ENCODE measurements at regions not wholly inside any gene's neighbourhood (a gene's known extent, or its start where the extent isn't known, plus 50 kb on each side); places are given as distances from the start of the nearest gene placed in this dataset.

DNA sequence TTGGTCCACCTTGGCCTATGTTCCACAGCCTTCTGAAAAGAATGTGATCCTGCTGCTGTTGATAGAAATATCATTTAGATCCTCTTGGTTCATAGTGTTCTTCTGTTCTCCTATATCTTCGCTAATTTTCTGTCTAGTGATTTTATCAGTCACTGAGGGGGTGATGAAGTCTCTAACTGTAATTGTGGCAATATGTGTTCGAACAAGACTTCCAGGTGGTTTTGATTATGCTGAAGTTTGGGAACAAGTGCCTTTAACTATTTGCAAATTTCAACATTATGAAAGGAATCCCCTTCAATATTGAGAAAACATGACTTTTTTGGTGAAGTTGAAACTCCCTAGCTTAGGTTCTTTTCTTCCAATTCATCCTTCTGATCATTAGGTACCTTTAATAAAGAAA, 140.4 kb downstream of the MTX2 start:
- no peaks in the 10 kb centered on the region for H3K36me3 ChIP-seq
- ATAC-seq: no peak
- no peak overlapping the region for H3K4me3 ChIP-seq
- no peaks in the 10 kb centered on the region for H3K27me3 ChIP-seq
- H3K9me3 ChIP-seq: no peaks in the 10 kb centered on the region
- H3K27ac ChIP-seq: no peak overlapping the region
- TF ChIP-seq, protein P1, sequence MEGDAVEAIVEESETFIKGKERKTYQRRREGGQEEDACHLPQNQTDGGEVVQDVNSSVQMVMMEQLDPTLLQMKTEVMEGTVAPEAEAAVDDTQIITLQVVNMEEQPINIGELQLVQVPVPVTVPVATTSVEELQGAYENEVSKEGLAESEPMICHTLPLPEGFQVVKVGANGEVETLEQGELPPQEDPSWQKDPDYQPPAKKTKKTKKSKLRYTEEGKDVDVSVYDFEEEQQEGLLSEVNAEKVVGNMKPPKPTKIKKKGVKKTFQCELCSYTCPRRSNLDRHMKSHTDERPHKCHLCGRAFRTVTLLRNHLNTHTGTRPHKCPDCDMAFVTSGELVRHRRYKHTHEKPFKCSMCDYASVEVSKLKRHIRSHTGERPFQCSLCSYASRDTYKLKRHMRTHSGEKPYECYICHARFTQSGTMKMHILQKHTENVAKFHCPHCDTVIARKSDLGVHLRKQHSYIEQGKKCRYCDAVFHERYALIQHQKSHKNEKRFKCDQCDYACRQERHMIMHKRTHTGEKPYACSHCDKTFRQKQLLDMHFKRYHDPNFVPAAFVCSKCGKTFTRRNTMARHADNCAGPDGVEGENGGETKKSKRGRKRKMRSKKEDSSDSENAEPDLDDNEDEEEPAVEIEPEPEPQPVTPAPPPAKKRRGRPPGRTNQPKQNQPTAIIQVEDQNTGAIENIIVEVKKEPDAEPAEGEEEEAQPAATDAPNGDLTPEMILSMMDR (IDR thresholded peaks at IDR 0.05): no peak
- intact Hi-C loops (cut with DNase I): no loop called here
- no peak for DNase-seq
- H3K4me1 ChIP-seq: no peaks in the 10 kb centered on the region

DNA sequence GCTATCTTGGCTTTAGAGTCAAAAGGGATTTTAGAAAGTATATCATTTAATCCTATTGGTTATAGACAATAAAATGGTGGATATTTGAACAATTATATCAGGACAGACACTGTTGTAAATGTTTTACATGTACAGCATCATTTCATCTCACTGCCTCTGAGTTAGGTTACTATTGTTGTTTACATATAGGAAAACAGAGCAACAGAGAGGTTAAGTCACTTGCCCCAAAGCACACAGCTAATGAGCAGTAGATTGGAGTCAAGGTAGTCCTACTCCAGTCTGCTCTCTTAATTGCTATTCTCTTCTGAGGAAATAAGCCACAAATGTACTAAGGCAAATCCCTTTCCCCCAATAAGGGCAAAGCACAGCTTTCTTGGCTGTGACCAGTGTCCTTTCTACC, 142.9 kb downstream of the MTX2 start:
- no peak for ATAC-seq
- Histone ChIP-seq H3K4me3 (no peak overlapping the region), H3K4me1 (no peaks in the 10 kb centered on the region), H3K9me3 (no peaks in the 10 kb centered on the region), H3K27me3 (no peaks in the 10 kb centered on the region), H3K27ac (no peak overlapping the region), H3K36me3 (no peaks in the 10 kb centered on the region)
- TF ChIP-seq, protein P1 (IDR thresholded peaks at IDR 0.05): no peak
- no peak for DNase-seq
- intact Hi-C loops (cut with DNase I): no loop called here

DNA sequence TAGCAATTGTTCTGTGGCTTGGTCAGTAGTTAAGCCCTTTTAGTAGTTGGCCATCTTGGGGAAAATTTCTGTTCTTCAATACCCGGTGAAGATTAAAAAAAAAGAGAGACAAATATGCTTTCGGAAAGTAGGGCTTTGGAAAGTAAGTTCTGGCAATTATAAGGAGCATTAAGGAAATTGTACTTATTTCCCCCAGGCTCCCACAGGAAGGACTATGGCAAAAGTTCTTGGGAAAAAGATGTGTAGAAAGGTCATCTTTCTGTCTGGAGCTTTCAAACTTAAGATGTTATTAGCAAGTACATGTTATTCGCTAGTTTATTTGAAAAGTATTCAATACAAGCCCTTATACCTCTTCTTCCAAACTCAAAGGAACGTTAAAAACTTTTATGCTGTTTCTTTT, 144.5 kb downstream of the MTX2 start:
- ATAC-seq: no peak
- no peak overlapping the region for H3K4me3 ChIP-seq
- no peaks in the 10 kb centered on the region for H3K4me1 ChIP-seq
- intact Hi-C loops (cut with DNase I): no loop called here
- no peak for DNase-seq
- TF ChIP-seq, protein P1 (IDR thresholded peaks at IDR 0.05): no peak
- H3K36me3 ChIP-seq: no peaks in the 10 kb centered on the region
- H3K27ac ChIP-seq: no peak overlapping the region
- H3K9me3 ChIP-seq: no peaks in the 10 kb centered on the region
- no peaks in the 10 kb centered on the region for H3K27me3 ChIP-seq

DNA sequence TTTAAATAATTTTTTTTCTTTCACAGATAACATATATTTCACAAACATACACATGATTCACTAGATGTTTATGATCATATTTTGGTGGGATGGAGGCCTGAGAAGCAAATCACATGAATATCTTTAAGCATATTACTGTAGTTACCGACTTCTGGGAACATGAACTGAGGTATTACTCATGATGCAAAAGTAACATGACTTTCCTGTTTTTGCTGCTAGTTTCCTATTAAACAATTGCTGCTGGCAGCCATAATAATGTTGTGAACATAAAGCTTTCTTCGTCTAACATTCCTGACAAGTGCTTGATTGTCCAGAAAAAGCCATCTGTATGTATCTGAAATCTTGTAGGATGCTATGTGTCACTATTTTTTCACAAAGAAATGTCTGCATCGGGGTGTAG, 145.4 kb downstream of the MTX2 start:
- TF ChIP-seq, protein P1 (IDR thresholded peaks at IDR 0.05): no peak
- Histone ChIP-seq H3K4me3 (no peak overlapping the region), H3K9me3 (no peaks in the 10 kb centered on the region), H3K27ac (no peak overlapping the region), H3K27me3 (no peaks in the 10 kb centered on the region), H3K36me3 (no peaks in the 10 kb centered on the region), H3K4me1 (no peaks in the 10 kb centered on the region)
- intact Hi-C loops (cut with DNase I): no loop called here
- no peak for DNase-seq
- no peak for ATAC-seq

DNA sequence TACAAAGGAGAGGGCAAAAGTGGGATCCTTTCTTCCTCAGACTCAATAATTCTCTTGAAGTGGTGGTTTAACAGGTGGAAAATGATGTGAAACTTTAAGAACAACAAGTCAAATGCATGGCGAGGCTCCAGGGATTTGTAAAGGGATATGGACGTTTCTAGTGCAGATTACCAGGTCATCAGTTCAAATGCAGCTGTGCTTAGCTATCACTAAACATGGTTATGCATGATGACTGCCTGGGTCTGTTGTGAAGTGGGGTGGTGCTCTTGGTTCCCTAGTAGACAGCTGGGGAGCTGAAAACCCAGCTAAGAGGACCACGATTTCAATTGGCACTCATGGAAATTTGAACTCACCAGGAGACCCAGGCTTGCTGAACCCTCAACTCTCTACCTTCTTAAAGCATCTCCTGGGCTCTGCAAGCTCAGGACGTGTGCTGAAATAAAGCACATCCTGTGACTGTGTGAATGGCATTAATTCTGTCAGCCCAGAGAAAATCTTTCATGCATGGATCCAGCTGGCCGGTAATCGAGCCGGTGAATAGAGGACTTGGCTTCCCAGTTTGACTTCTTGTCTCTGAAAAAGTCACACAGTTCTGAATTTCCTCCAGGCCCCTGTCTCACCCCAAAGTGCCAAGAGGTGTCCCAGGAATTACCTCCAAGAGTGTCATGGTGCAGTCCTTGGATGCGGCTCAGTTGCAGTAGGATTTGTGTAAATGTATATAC, 146.1 kb downstream of the MTX2 start:
- Histone ChIP-seq H3K4me3 (no peak overlapping the region), H3K27ac (no peak overlapping the region), H3K9me3 (no peaks in the 10 kb centered on the region), H3K36me3 (no peaks in the 10 kb centered on the region), H3K27me3 (no peaks in the 10 kb centered on the region), H3K4me1 (no peaks in the 10 kb centered on the region)
- DNase-seq: no peak
- no peak for ATAC-seq
- TF ChIP-seq, protein P1 (IDR thresholded peaks at IDR 0.05): no peak
- intact Hi-C loops (cut with DNase I): no loop called here

All from upper lobe of right lung (tissue), 1 donor.